ENCODE measurements at regions not wholly inside any gene's neighbourhood (a gene's known extent, or its start where the extent isn't known, plus 50 kb on each side); places are given as distances from the start of the nearest gene placed in this dataset.

GRCh38 chr10:130799532-130799931 lies 512.0 kb downstream of the TCERG1L start:
- WGBS, 5 donors, result 26 to 49% (median 31%) methylated on average over 6 of the region's 6 CpGs
- Histone ChIP-seq H3K27ac (no peak overlapping the region), H3K4me1 (no peaks in the 10 kb centered on the region), H3K27me3 (replicated peaks in 1 of 7) (peaks cover 0 to 8% (median 0%) of the 10 kb centered on the region in 7 donors), H3K36me3 (no peaks in the 10 kb centered on the region), H3K4me3 (no peak overlapping the region), H3K9me3 (peaks cover 0 to 4% (median 0%) of the 10 kb centered on the region in 8 donors)
- no peak for TF ChIP-seq POLR2A (IDR thresholded peaks at IDR 0.05)
- no peak for TF ChIP-seq CTCF (IDR thresholded peaks at IDR 0.05 in 8 of 11, conservative IDR thresholded peaks at IDR 0.05 in 3 of 11)
- intact Hi-C loops (cut with DNase I; ENCODE audit: low total_unique reads), result no loop called here
- no peak for DNase-seq

GRCh38 chr10:130800281-130800680 lies 511.2 kb downstream of the TCERG1L start:
- H3K27ac ChIP-seq, result no peak overlapping the region
- intact Hi-C loops (cut with DNase I; ENCODE audit: low total_unique reads), result no loop called here
- no peaks in the 10 kb centered on the region for H3K4me1 ChIP-seq
- no peak for DNase-seq
- peaks cover 0 to 4% (median 0%) of the 10 kb centered on the region in 8 donors for H3K9me3 ChIP-seq
- H3K4me3 ChIP-seq, result no peak overlapping the region
- peaks cover 0 to 8% (median 0%) of the 10 kb centered on the region in 7 donors for H3K27me3 ChIP-seq (replicated peaks in 1 of 7)
- H3K36me3 ChIP-seq, result no peaks in the 10 kb centered on the region
- whole genome bisulfite sequencing, 5 donors, result 88 to 94% (median 90%) methylated on average over 12 of the region's 12 CpGs
- TF ChIP-seq POLR2AphosphoS5 (IDR thresholded peaks at IDR 0.05) (no peak), CTCF (IDR thresholded peaks at IDR 0.05 in 8 of 11, conservative IDR thresholded peaks at IDR 0.05 in 3 of 11) (no peak), POLR2A (IDR thresholded peaks at IDR 0.05) (no peak)

- intact Hi-C loops (cut with DNase I; ENCODE audit: low total_unique reads), result no loop called here
Measured at GRCh38 chr10:130801276-130801675, 510.2 kb downstream of the TCERG1L start.

GRCh38 chr10:130801784-130802183 lies 509.7 kb downstream of the TCERG1L start:
- intact Hi-C loops (cut with DNase I; ENCODE audit: low total_unique reads), result no loop called here
- no peak overlapping the region for H3K27ac ChIP-seq
- H3K4me1 ChIP-seq, result no peaks in the 10 kb centered on the region
- no peak overlapping the region for H3K4me3 ChIP-seq
- peaks cover 0 to 8% (median 0%) of the 10 kb centered on the region in 7 donors for H3K27me3 ChIP-seq (replicated peaks in 1 of 7)
- H3K9me3 ChIP-seq, result peaks cover 0 to 4% (median 0%) of the 10 kb centered on the region in 8 donors
- TF ChIP-seq CTCF (IDR thresholded peaks at IDR 0.05 in 8 of 11, conservative IDR thresholded peaks at IDR 0.05 in 3 of 11), result no peak
- no peak for TF ChIP-seq POLR2A (IDR thresholded peaks at IDR 0.05)
- TF ChIP-seq POLR2AphosphoS5 (IDR thresholded peaks at IDR 0.05), result no peak
- WGBS, 5 donors, result 85 to 91% (median 89%) methylated on average over 13 to 19 of the region's 19 CpGs
- no peaks in the 10 kb centered on the region for H3K36me3 ChIP-seq
- DNase-seq, result no peak

More at GRCh38 chr10:130801276-130801675, 510.2 kb downstream of the TCERG1L start:
- Histone ChIP-seq H3K27ac (no peak overlapping the region), H3K36me3 (no peaks in the 10 kb centered on the region), H3K4me3 (no peak overlapping the region), H3K27me3 (replicated peaks in 1 of 7) (peaks cover 0 to 8% (median 0%) of the 10 kb centered on the region in 7 donors), H3K4me1 (no peaks in the 10 kb centered on the region), H3K9me3 (peaks cover 0 to 4% (median 0%) of the 10 kb centered on the region in 8 donors)
- DNase-seq, result no peak
- 75 to 86% (median 83%) methylated on average over 8 of the region's 8 CpGs for WGBS, 5 donors
- TF ChIP-seq POLR2AphosphoS5 (IDR thresholded peaks at IDR 0.05), result no peak
- no peak for TF ChIP-seq CTCF (IDR thresholded peaks at IDR 0.05 in 8 of 11, conservative IDR thresholded peaks at IDR 0.05 in 3 of 11)
- TF ChIP-seq POLR2A (IDR thresholded peaks at IDR 0.05), result no peak
